Duodenal mucosa (tissue), 2 donors: ENCODE measurements at regions not wholly inside any gene's neighbourhood (a gene's known extent, or its start where the extent isn't known, plus 50 kb on each side); places are given as distances from the start of the nearest gene placed in this dataset.

ENCODE experiments used
- H3K27ac ChIP-seq: one replicate; pipeline ENCODE4 v1.7.0; 2013; ENCODE audit warnings: low read depth, low read length
- H3K27me3 ChIP-seq, 2 donors: one replicate each; pipeline ENCODE4 v1.7.0; 2013; ENCODE audit warnings: low read length in 2 of 2, control low read depth in 1 of 2; ENCODE audit not compliant: insufficient read depth in 2 of 2, control insufficient read depth in 1 of 2
- H3K36me3 ChIP-seq, 2 donors: one replicate each; pipeline ENCODE4 v1.7.0; 2013; ENCODE audit warnings: low read length in 2 of 2, control low read depth in 1 of 2; ENCODE audit not compliant: insufficient read depth in 2 of 2, control insufficient read depth in 1 of 2
- H3K4me1 ChIP-seq, 2 donors: one replicate each; pipeline ENCODE4 v1.7.0; 2013; ENCODE audit warnings: low read length in 2 of 2, control low read depth in 1 of 2; ENCODE audit not compliant: insufficient read depth in 2 of 2, control insufficient read depth in 1 of 2
- H3K4me3 ChIP-seq, 2 donors: one replicate each; pipeline ENCODE4 v1.7.0; 2013; ENCODE audit warnings: low read length in 2 of 2, low read depth in 1 of 2
- H3K9ac ChIP-seq, 2 donors: one replicate each; pipeline ENCODE4 v1.7.0; 2013; ENCODE audit warnings: low read length in 2 of 2, low read depth in 1 of 2
- H3K9me3 ChIP-seq, 2 donors: one replicate each; pipeline ENCODE4 v1.7.0; 2013; ENCODE audit warnings: low read length in 2 of 2, control low read depth in 1 of 2; ENCODE audit not compliant: control insufficient read depth in 1 of 2

- Histone ChIP-seq H3K36me3 (no peaks in the 10 kb centered on the region), H3K9ac (no peak overlapping the region), H3K27ac (no peak overlapping the region), H3K9me3 (no peaks in the 10 kb centered on the region), H3K27me3 (no peaks in the 10 kb centered on the region), H3K4me3 (no peak overlapping the region), H3K4me1 (no peaks in the 10 kb centered on the region)
Observed at GRCh38 chr2:180570864-180571263, 409.5 kb upstream of the UBE2E3 start.

- no peaks in the 10 kb centered on the region for H3K36me3 ChIP-seq
- no peak overlapping the region for H3K9ac ChIP-seq
- no peaks in the 10 kb centered on the region for H3K9me3 ChIP-seq
- H3K4me3 ChIP-seq: no peak overlapping the region
- H3K4me1 ChIP-seq: no peaks in the 10 kb centered on the region
- H3K27ac ChIP-seq: no peak overlapping the region
- no peaks in the 10 kb centered on the region for H3K27me3 ChIP-seq
Observed at GRCh38 chr2:180564051-180564450, 416.4 kb upstream of the UBE2E3 start.

- Histone ChIP-seq H3K9ac (no peak overlapping the region), H3K27me3 (no peaks in the 10 kb centered on the region), H3K4me1 (no peaks in the 10 kb centered on the region), H3K27ac (no peak overlapping the region), H3K4me3 (no peak overlapping the region), H3K9me3 (no peaks in the 10 kb centered on the region), H3K36me3 (no peaks in the 10 kb centered on the region)
Observed at GRCh38 chr2:180562378-180562777, 418.0 kb upstream of the UBE2E3 start.

GRCh38 chr2:180559771-180560170, 420.6 kb upstream of the UBE2E3 start:
- no peaks in the 10 kb centered on the region for H3K4me1 ChIP-seq
- H3K9ac ChIP-seq: no peak overlapping the region
- no peaks in the 10 kb centered on the region for H3K36me3 ChIP-seq
- no peak overlapping the region for H3K27ac ChIP-seq
- no peaks in the 10 kb centered on the region for H3K27me3 ChIP-seq
- H3K9me3 ChIP-seq: no peaks in the 10 kb centered on the region
- H3K4me3 ChIP-seq: no peak overlapping the region

GRCh38 chr2:180559038-180559437, 421.4 kb upstream of the UBE2E3 start:
- Histone ChIP-seq H3K27ac (no peak overlapping the region), H3K4me1 (no peaks in the 10 kb centered on the region), H3K9me3 (no peaks in the 10 kb centered on the region), H3K36me3 (no peaks in the 10 kb centered on the region), H3K9ac (no peak overlapping the region), H3K4me3 (no peak overlapping the region), H3K27me3 (no peaks in the 10 kb centered on the region)

- Histone ChIP-seq H3K36me3 (no peaks in the 10 kb centered on the region), H3K27ac (no peak overlapping the region), H3K4me3 (no peak overlapping the region), H3K9ac (no peak overlapping the region), H3K4me1 (no peaks in the 10 kb centered on the region), H3K27me3 (no peaks in the 10 kb centered on the region), H3K9me3 (no peaks in the 10 kb centered on the region)
Observed at GRCh38 chr2:180555391-180555965, 424.9 kb upstream of the UBE2E3 start.

- H3K4me1 ChIP-seq: no peaks in the 10 kb centered on the region
- H3K4me3 ChIP-seq: no peak overlapping the region
- no peaks in the 10 kb centered on the region for H3K36me3 ChIP-seq
- H3K27ac ChIP-seq: no peak overlapping the region
- H3K9ac ChIP-seq: no peak overlapping the region
- no peaks in the 10 kb centered on the region for H3K9me3 ChIP-seq
- H3K27me3 ChIP-seq: no peaks in the 10 kb centered on the region
Observed at GRCh38 chr2:180554330-180554729, 426.1 kb upstream of the UBE2E3 start.

- no peak overlapping the region for H3K4me3 ChIP-seq
- no peak overlapping the region for H3K27ac ChIP-seq
- no peaks in the 10 kb centered on the region for H3K4me1 ChIP-seq
- H3K9me3 ChIP-seq: no peaks in the 10 kb centered on the region
- H3K9ac ChIP-seq: no peak overlapping the region
- H3K36me3 ChIP-seq: no peaks in the 10 kb centered on the region
- H3K27me3 ChIP-seq: no peaks in the 10 kb centered on the region
Observed at GRCh38 chr2:180553094-180553715, 427.2 kb upstream of the UBE2E3 start.

- no peaks in the 10 kb centered on the region for H3K27me3 ChIP-seq
- H3K36me3 ChIP-seq: no peaks in the 10 kb centered on the region
- H3K4me1 ChIP-seq: no peaks in the 10 kb centered on the region
- no peak overlapping the region for H3K9ac ChIP-seq
- no peak overlapping the region for H3K27ac ChIP-seq
- H3K4me3 ChIP-seq: no peak overlapping the region
- H3K9me3 ChIP-seq: no peaks in the 10 kb centered on the region
Observed at GRCh38 chr2:180542511-180542910, 437.9 kb upstream of the UBE2E3 start.

GRCh38 chr2:180540761-180541160, 439.6 kb upstream of the UBE2E3 start:
- Histone ChIP-seq H3K27ac (no peak overlapping the region), H3K36me3 (no peaks in the 10 kb centered on the region), H3K9me3 (no peaks in the 10 kb centered on the region), H3K9ac (no peak overlapping the region), H3K4me1 (no peaks in the 10 kb centered on the region), H3K27me3 (no peaks in the 10 kb centered on the region), H3K4me3 (no peak overlapping the region)
